Uterus (tissue), 3 donors: ENCODE measurements at regions not wholly inside any gene's neighbourhood (a gene's known extent, or its start where the extent isn't known, plus 50 kb on each side); places are given as distances from the start of the nearest gene placed in this dataset.

Source experiments
- DNase-seq, 2 donors: peaks; one replicate each; pipeline ENCODE4 v3.0.0-alpha.2; 2019 to 2020
- H3K27ac ChIP-seq, 2 donors: fragments of 200-600 bp; sonication (generic); 1 replicate in 1 of 2; 2 replicates in 1 of 2; pipeline ENCODE4 v1.5.1; 2016 to 2018
- H3K27me3 ChIP-seq, 2 donors: fragments of 200-600 bp; sonication (generic); one replicate each; pipeline ENCODE4 v1.5.1; 2018 to 2019; ENCODE audit warnings: control low read depth in 1 of 2
- H3K36me3 ChIP-seq, 2 donors: fragments of 200-600 bp; sonication (generic); one replicate each; pipeline ENCODE4 v1.5.1; 2019; ENCODE audit warnings: control low read depth in 1 of 2
- H3K4me1 ChIP-seq, 2 donors: fragments of 200-600 bp; sonication (generic); one replicate each; pipeline ENCODE4 v1.5.1; 2018 to 2019; ENCODE audit warnings: control low read depth in 1 of 2
- H3K4me3 ChIP-seq, 2 donors: fragments of 200-600 bp; sonication (generic); 1 replicate in 1 of 2; 2 replicates in 1 of 2; pipeline ENCODE4 v1.5.1; 2018 to 2019; ENCODE audit warnings: mild to moderate bottlenecking in 1 of 2
- H3K9me3 ChIP-seq, 2 donors: fragments of 200-600 bp; sonication (generic); one replicate each; pipeline ENCODE4 v1.5.1; 2019; ENCODE audit warnings: control low read depth in 1 of 2
- CTCF ChIP-seq, 4 experiments: fragments of 200-600 bp in 2 of 4; fragments of 450-650 bp in 2 of 4; sonication (generic) in 2 of 4; IDR thresholded peaks; one replicate each; pipeline ENCODE4 v1.5.1; 2016 to 2019; ENCODE audit warnings: antibody characterized with exemption in 4 of 4, mild to moderate bottlenecking in 2 of 4, moderate library complexity in 1 of 4
- POLR2A ChIP-seq, 2 donors: fragments of 450-650 bp; IDR thresholded peaks; one replicate each; pipeline ENCODE4 v1.6.1; 2016; ENCODE audit warnings: antibody characterized with exemption in 2 of 2, mild to moderate bottlenecking in 1 of 2, moderate library complexity in 1 of 2
- intact Hi-C: fragments of 100-400 bp; cut with DNase I; formaldehyde crosslinking; loops from one replicate; pipeline ENCODE4 v1.15.1; 2023; ENCODE audit warnings: low total_unique reads
- donor health status: DM: yes; HTN: yes; CAD: no.

GRCh38 chr16:56019274-56019673 is 144.1 kb upstream of the CES5A start:
- Histone ChIP-seq H3K27me3 (no peaks in the 10 kb centered on the region), H3K9me3 (no peaks in the 10 kb centered on the region), H3K36me3 (no peaks in the 10 kb centered on the region), H3K4me3 (no peak overlapping the region), H3K4me1 (no peaks in the 10 kb centered on the region), H3K27ac (no peak overlapping the region)
- DNase-seq = no peak
- intact Hi-C loops = no loop called here
- TF ChIP-seq CTCF (IDR thresholded peaks at IDR 0.05) (no peak), POLR2A (IDR thresholded peaks at IDR 0.05) (no peak)

GRCh38 chr16:56013962-56014552 is 138.9 kb upstream of the CES5A start:
- TF ChIP-seq CTCF (IDR thresholded peaks at IDR 0.05) (no peak), POLR2A (IDR thresholded peaks at IDR 0.05) (no peak)
- no peak for DNase-seq
- Histone ChIP-seq H3K9me3 (no peaks in the 10 kb centered on the region), H3K27me3 (no peaks in the 10 kb centered on the region), H3K4me3 (no peak overlapping the region), H3K4me1 (no peaks in the 10 kb centered on the region), H3K36me3 (no peaks in the 10 kb centered on the region), H3K27ac (no peak overlapping the region)
- intact Hi-C loops = no loop called here

- no peak for TF ChIP-seq CTCF (IDR thresholded peaks at IDR 0.05)
- TF ChIP-seq POLR2A (IDR thresholded peaks at IDR 0.05) = no peak
- intact Hi-C loops = no loop called here
- Histone ChIP-seq H3K4me1 (no peaks in the 10 kb centered on the region), H3K4me3 (no peak overlapping the region), H3K27me3 (no peaks in the 10 kb centered on the region), H3K9me3 (no peaks in the 10 kb centered on the region), H3K36me3 (no peaks in the 10 kb centered on the region), H3K27ac (no peak overlapping the region)
- DNase-seq = no peak
Measured at GRCh38 chr16:56012482-56012811, 137.3 kb upstream of the CES5A start.

- intact Hi-C loops = no loop called here
- Histone ChIP-seq H3K9me3 (no peaks in the 10 kb centered on the region), H3K36me3 (no peaks in the 10 kb centered on the region), H3K27ac (no peak overlapping the region), H3K4me3 (no peak overlapping the region), H3K4me1 (no peaks in the 10 kb centered on the region), H3K27me3 (no peaks in the 10 kb centered on the region)
- DNase-seq = no peak
- no peak for TF ChIP-seq POLR2A (IDR thresholded peaks at IDR 0.05)
- TF ChIP-seq CTCF (IDR thresholded peaks at IDR 0.05) = no peak
Measured at GRCh38 chr16:56011808-56012481, 136.8 kb upstream of the CES5A start.

GRCh38 chr16:56005958-56006357 is 130.8 kb upstream of the CES5A start:
- Histone ChIP-seq H3K4me3 (no peak overlapping the region), H3K9me3 (no peaks in the 10 kb centered on the region), H3K27me3 (no peaks in the 10 kb centered on the region), H3K4me1 (no peaks in the 10 kb centered on the region), H3K27ac (no peak overlapping the region), H3K36me3 (no peaks in the 10 kb centered on the region)
- DNase-seq = no peak
- intact Hi-C loops = no loop called here
- TF ChIP-seq CTCF (IDR thresholded peaks at IDR 0.05) (no peak), POLR2A (IDR thresholded peaks at IDR 0.05) (no peak)
